ENCODE measurements at regions not wholly inside any gene's neighbourhood (a gene's known extent, or its start where the extent isn't known, plus 50 kb on each side); places are given as distances from the start of the nearest gene placed in this dataset.
"Not testable (repeated sequence)": the region's sequence is repeated elsewhere in the genome, so short reads cannot be mapped to it uniquely, and the experiment has no call there.

- TF ChIP-seq CTCF (IDR thresholded peaks at IDR 0.05 in 2 of 3, conservative IDR thresholded peaks at IDR 0.05 in 1 of 3; ENCODE audit: borderline replicate concordance in 1 of 3, insufficient read depth in 1 of 3, low read depth in 2 of 3, low read length in 2 of 3); SRF (IDR thresholded peaks at IDR 0.05; ENCODE audit: low read depth); ZNF274 (IDR thresholded peaks at IDR 0.05; ENCODE audit: low read depth, low read length); POLR2A (IDR thresholded peaks at IDR 0.05; ENCODE audit: borderline replicate concordance, extremely low read depth, insufficient read depth, insufficient read length): not testable (repeated sequence)
Observed at GRCh38 chr1:143870388-143870787, 101.4 kb downstream of the FAM72C start.

All from HCT116 (cell line).